ENCODE measurements at regions not wholly inside any gene's neighbourhood (a gene's known extent, or its start where the extent isn't known, plus 50 kb on each side); places are given as distances from the start of the nearest gene placed in this dataset.
"Not testable (repeated sequence)": the region's sequence is repeated elsewhere in the genome, so short reads cannot be mapped to it uniquely, and the experiment has no call there.

- no peak for DNase-seq
These were observed 142.4 kb downstream of the ZFP64 start for GRCh38 chr20:52049001-52049731.

DNA sequence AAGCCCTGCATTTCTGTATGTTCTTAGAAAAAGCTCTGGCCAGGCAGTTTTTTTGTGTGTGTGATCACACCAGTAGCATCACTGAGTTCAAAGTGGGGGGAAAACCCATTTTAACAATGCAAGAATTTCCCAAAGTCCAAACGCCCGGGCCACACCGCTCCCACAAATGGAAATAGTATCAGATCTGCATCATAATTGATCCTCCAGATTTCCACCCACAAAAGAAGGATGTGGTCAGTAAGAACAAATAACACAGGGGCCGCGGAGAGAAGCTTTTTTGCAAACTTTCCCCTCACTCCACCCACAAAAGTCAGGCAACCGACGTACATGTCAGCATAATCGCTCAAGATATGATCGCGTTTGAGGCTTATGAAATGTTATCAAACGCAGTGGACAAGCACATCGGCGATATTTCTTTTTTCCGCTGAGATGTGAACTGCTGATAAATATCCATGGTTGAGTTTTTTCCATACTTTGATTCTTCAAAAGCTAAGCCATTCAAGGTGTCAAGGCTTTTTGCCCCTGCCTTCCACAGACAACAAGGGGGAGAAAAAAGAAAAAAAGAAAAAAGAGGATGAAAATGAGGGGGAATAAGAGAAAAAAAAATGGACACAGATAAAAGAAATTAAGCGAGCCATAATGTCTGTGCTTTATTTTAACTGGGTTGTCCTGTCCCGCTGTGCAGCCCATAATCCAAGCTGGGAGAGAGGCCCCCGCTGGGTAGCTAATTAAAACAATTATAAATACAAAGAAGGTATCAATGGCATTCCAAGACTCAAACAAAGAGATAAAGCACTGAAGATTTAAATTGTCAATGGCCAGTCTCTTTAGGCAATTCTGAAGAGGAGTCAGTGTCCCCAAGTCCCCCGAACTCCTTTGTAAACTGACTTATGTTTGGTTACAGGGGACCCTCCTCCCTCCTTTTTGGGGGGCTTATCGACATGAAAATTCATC is 143.5 kb downstream of the ZFP64 start:
- DNase-seq = peak; percentile 26

- no peak for DNase-seq
These were observed 149.6 kb downstream of the ZFP64 start for GRCh38 chr20:52041966-52042365.

- no peak for DNase-seq
These were observed 151.8 kb downstream of the ZFP64 start for GRCh38 chr20:52039790-52040189.

GRCh38 chr20:52038632-52039031 is 152.9 kb downstream of the ZFP64 start:
- not testable (repeated sequence) for DNase-seq

GRCh38 chr20:52037370-52037769 is 154.2 kb downstream of the ZFP64 start:
- no peak for DNase-seq

- no peak for DNase-seq
These were observed 155.6 kb downstream of the ZFP64 start for GRCh38 chr20:52035977-52036376.

GRCh38 chr20:52035498-52035897 is 156.1 kb downstream of the ZFP64 start:
- no peak for DNase-seq

GRCh38 chr20:52034581-52034980 is 157.0 kb downstream of the ZFP64 start:
- DNase-seq = no peak

- no peak for DNase-seq
These were observed 158.3 kb downstream of the ZFP64 start for GRCh38 chr20:52033313-52033712.

DNA sequence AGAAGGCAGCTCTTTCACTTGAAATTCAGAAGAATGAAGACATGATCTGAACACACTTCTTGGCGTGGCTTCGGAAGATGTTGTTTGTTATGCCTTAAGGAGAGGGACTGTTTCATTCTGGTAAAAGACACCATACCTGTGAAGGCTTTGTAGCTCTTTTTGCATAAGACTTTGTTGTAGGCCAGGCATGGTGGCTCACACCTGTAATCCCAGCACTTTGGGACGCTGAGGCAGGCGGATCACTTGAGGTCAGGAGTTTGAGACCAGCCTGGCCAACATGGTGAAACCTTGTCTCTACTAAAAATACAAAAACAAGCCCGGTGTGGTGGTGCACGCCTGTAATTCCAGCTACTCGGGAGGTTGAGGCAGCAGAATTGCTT is 159.3 kb downstream of the ZFP64 start:
- DNase-seq = not testable (repeated sequence)

- DNase-seq = peak; percentile 47
These were observed 159.8 kb downstream of the ZFP64 start for GRCh38 chr20:52031563-52032303.

GRCh38 chr20:52031206-52031562 is 160.4 kb downstream of the ZFP64 start:
- no peak for DNase-seq

DNA sequence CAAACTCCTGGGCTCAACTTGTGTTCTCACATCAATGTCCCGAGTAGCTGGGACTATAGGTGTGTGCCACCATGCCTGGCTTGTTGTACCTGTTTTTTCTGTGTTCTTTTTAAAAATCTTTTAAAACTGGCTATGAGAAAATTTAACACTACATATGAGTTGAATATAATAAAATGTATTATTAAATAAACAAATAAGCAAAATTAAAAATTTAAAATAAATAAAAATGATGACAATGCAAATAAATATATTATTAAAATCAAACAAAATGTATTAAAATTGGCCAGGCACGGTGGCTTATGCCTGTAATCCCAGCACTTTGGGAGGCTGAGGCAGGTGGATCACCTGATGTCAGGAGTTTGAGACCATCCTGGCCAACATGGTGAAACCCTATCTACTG is 162.4 kb downstream of the ZFP64 start:
- not testable (repeated sequence) for DNase-seq

DNA sequence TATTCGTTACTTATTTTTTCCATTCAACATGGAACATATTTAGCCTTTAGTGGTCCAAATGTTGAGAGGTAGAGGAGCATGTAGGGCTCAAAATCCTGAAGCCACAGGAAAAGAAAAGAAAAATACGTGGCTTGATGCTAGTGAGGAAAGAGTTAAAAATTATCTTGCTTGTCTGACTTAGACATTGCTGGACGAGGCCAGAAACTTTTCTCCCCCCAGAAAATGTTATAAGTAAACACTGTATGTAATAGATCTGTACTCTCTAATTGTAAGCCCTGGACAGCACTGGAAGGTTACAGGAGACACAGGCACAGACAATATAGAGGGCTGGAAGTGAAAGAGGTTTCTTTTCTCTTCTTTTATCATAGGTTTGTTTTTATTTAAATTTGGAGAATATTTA is 165.6 kb downstream of the ZFP64 start:
- no peak for DNase-seq

DNA sequence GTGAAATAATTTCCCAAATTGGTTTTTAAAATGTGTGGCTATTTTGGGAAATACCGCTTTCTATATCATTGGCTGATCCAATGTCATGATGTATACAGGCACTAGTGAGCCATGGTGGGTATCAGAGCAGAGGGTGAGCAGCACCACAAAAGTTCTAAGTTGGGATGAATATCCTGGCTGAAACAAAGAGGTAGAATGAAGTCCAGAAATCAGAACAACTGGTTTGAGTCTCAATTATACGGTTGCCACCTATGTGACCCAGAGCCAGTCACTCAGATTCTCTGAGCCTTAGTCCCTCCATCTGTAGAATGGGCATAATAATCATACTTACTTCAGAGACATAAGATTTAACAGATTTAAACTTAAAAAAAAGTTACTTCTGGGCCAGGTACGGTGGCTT is 172.3 kb downstream of the ZFP64 start:
- no peak for DNase-seq

- no peak for DNase-seq
These were observed 173.8 kb downstream of the ZFP64 start for GRCh38 chr20:52017669-52018317.

GRCh38 chr20:52016022-52016421 is 175.6 kb downstream of the ZFP64 start:
- DNase-seq = no peak

DNA sequence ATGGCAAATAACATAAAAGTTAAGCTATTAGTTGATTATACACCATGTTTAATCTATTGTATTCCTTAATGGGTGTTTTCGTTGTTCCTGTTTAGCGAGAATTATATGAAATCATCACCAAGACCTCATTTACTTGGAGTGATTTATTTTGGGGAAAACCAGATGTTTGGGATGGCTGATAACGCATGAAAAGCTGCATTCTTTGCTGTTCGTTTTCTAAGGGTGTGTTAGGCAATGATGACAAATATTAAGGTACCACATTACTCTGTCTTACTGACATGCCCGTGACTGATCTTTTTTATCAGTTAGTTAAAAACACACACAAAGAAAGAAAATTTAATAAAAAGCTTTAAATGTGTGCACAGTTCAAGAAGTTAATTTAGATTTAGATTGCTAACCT is 176.4 kb downstream of the ZFP64 start:
- DNase-seq = no peak

- no peak for DNase-seq
These were observed 179.5 kb downstream of the ZFP64 start for GRCh38 chr20:52012079-52012478.

DNA sequence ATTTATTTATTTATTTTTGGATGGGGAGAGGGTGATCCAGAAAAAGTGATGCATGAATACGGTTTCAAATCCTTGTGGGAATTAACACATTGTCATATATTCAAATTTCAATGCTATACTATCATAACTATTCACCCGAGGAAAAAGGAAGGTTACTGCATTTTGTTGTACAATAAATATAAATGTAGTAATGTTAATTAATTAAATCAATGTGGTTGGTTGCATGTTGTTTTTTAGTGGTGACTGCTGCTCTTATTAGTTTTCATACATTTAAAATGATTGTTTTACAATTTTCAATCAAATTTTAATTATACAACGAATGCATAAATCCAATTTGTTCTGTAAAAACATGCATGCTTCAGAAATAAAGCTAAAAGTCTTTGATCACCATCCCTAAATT is 180.5 kb downstream of the ZFP64 start:
- no peak for DNase-seq

GRCh38 chr20:52010541-52010940 is 181.0 kb downstream of the ZFP64 start:
- no peak for DNase-seq

DNA sequence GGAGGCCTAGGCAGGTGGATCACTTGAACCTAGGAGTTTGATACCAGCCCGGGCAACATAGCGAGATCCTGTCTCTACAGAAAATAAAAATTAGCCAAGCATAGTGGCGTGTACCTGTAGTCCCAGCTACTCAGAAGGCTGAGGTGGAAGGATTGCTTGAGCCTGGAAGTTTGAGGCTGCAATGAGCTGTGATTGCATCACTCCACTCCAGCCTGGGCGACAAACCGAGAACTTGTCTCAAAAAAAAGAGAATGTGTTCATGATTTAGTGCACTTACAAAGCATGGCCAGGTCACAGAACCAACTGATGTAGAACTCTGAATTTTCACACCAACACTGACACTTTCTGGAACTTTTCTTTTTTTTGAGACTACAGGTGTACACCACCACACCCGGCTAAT is 182.7 kb downstream of the ZFP64 start:
- no peak for DNase-seq

Data from CD4-positive, alpha-beta T cell treated with Interleukin-12 subunit alpha and Interleukin-12 subunit beta, for 1 hour (primary cell).